SK-N-MC (cell line): ENCODE measurements at regions not wholly inside any gene's neighbourhood (a gene's known extent, or its start where the extent isn't known, plus 50 kb on each side); places are given as distances from the start of the nearest gene placed in this dataset.

ENCODE experiments used
- DNase-seq: peaks from one replicate; pipeline ENCODE4 v3.0.0-alpha.2; 2011; ENCODE audit warnings: low read depth, low spot score
- H3K27ac ChIP-seq: fragments of 200-600 bp; sonication (generic); 2 replicates; pipeline ENCODE4 v1.5.1; 2016; ENCODE audit warnings: mixed run types
- H3K36me3 ChIP-seq: fragments of 200-600 bp; sonication (generic); 2 replicates; pipeline ENCODE4 v1.6.1; 2017; ENCODE audit warnings: antibody characterized with exemption, low read length, mixed read lengths; ENCODE audit not compliant: insufficient read depth
- H3K4me3 ChIP-seq: fragments of 200-600 bp; sonication (generic); 2 replicates; pipeline ENCODE4 v1.5.1; 2016
- H3K9ac ChIP-seq: fragments of 200-600 bp; sonication (generic); 2 replicates; pipeline ENCODE4 v1.8.0; 2017; ENCODE audit warnings: mixed run types, mixed read lengths; ENCODE audit not compliant: insufficient read length
- H3K9me3 ChIP-seq: fragments of 200-600 bp; sonication (generic); 2 replicates; pipeline ENCODE4 v1.6.1; 2017; ENCODE audit warnings: low read depth, mild to moderate bottlenecking, antibody characterized with exemption, low read length, moderate library complexity, mixed read lengths
- EZH2 ChIP-seq: fragments of 200-600 bp; sonication (generic); IDR thresholded peaks from one replicate; pipeline ENCODE4 v1.6.1; 2017; ENCODE audit warnings: antibody characterized with exemption
- FOXP2 ChIP-seq: optimal IDR thresholded peaks from 2 replicates; pipeline ENCODE3; 2011; ENCODE audit warnings: mild to moderate bottlenecking, moderate library complexity; ENCODE audit not compliant: insufficient read depth; ENCODE audit errors: extremely low read length, control extremely low read depth
- POLR2AphosphoS5 ChIP-seq: IDR thresholded peaks from 2 replicates; pipeline ENCODE4 v1.6.1; 2012; ENCODE audit warnings: mild to moderate bottlenecking, low read depth, low read length, borderline replicate concordance

GRCh38 chr14:43939836-43940235, 567.2 kb downstream of the FSCB start:
- Histone ChIP-seq H3K4me3 (no peak overlapping the region), H3K36me3 (no peaks in the 10 kb centered on the region), H3K27ac (no peak overlapping the region), H3K9ac (no peak overlapping the region), H3K9me3 (no peaks in the 10 kb centered on the region)
- TF ChIP-seq FOXP2 = no peak
- no peak for DNase-seq

DNA sequence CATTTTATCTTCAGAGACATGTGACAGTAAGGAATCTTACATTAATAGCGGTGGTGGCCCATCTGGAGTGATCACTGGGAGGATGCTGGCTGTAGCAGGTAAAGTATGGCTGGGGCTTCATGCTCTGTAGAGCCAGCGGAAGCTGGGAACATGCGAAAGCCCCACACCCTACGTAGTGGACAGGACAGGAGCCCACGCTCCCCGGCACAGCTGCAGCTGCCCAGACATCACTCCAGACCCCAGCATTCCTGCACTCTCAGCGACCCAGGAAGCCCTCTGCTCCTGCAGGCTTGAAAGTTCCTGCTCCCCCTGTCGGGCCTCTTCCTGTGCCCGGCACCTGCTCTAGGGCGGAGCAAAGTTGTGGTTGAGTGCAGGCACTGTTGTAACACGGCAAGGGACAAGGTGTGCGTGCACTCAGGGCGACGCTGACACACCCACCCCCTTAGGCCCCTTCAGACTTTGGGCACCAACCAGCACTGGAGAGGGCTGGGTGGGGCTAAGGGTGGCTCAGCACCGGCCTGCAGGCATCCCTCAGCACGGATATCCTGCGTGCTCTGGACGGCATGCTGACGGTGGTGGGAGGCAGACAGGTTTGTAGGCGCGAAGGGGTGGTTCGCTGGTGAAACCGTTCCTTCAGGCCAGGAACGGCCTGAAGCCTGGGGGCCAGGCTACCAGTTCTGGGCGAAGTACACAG, 568.3 kb downstream of the FSCB start:
- no peaks in the 10 kb centered on the region for H3K9me3 ChIP-seq
- no peaks in the 10 kb centered on the region for H3K36me3 ChIP-seq
- H3K27ac ChIP-seq = no peak overlapping the region
- H3K4me3 ChIP-seq = no peak overlapping the region
- no peak for DNase-seq
- TF ChIP-seq FOXP2 (no peak), POLR2AphosphoS5 (no peak), EZH2 (no peak)
- no peak overlapping the region for H3K9ac ChIP-seq

GRCh38 chr14:43937001-43937400, 570.1 kb downstream of the FSCB start:
- Histone ChIP-seq H3K27ac (no peak overlapping the region), H3K9ac (no peak overlapping the region), H3K9me3 (no peaks in the 10 kb centered on the region), H3K4me3 (no peak overlapping the region), H3K36me3 (no peaks in the 10 kb centered on the region)
- no peak for DNase-seq
- TF ChIP-seq POLR2AphosphoS5 = no peak
- TF ChIP-seq EZH2 = no peak
- no peak for TF ChIP-seq FOXP2

- TF ChIP-seq POLR2AphosphoS5 (no peak), FOXP2 (no peak), EZH2 (no peak)
- no peaks in the 10 kb centered on the region for H3K36me3 ChIP-seq
- no peak overlapping the region for H3K4me3 ChIP-seq
- no peak overlapping the region for H3K27ac ChIP-seq
- H3K9ac ChIP-seq = no peak overlapping the region
- H3K9me3 ChIP-seq = no peaks in the 10 kb centered on the region
- no peak for DNase-seq
Observed at GRCh38 chr14:43934102-43934501, 573.0 kb downstream of the FSCB start.

DNA sequence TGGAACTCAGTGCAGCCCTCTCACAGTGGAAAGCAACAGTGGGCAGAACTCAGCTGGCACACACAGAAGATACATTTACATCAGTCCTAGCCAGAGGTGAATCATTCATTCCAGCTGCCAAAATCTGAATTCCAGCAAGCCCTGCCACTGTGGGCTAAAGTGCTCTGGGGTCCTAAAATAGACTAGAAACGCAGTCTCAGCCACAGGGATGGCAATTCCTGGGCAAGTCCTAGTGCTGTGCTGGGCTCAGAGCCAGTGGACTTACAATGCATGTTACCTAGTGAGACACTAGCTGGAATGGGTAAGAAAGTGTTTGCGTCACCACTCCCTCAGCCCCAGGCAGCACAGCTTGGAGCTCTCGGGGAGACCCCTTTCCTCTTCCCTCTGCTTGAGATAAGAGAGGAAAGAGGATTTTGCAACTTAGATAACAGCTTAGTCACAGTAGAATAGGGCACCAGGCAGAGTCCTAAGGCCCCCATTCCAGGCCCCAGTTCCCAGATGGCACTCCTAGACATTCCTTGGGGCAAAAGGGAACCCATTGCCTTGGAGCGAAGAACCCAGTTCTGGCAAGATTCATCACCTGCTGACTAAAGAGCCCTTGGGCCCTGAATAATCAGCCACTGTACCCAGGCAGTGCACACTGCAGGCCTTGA, 592.9 kb downstream of the FSCB start:
- H3K4me3 ChIP-seq = no peak overlapping the region
- H3K9ac ChIP-seq = no peak overlapping the region
- TF ChIP-seq POLR2AphosphoS5 = no peak
- TF ChIP-seq EZH2 = no peak
- TF ChIP-seq FOXP2 = no peak
- no peak overlapping the region for H3K27ac ChIP-seq
- DNase-seq = no peak
- H3K36me3 ChIP-seq = no peaks in the 10 kb centered on the region
- no peaks in the 10 kb centered on the region for H3K9me3 ChIP-seq

DNA sequence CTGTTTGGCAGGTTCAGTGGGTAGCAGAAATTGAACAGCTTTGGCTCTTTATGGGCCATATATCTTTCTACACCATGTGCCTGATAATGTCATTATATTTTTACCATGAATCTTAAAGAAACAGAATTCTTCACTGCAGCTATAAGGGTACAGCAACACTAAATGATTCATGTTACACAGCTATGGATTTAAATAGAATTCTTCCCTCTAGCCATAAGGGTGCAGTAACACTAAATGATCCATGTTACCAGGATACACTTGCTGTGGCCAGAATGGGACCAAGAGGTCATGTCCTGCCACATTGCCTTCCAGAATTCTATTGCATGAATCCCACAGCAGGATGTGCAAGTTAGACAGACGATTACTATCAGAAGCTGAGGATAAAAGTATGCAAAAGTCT, 603.9 kb downstream of the FSCB start:
- TF ChIP-seq FOXP2 (no peak), POLR2AphosphoS5 (no peak), EZH2 (no peak)

GRCh38 chr14:43901911-43902673, 605.0 kb downstream of the FSCB start:
- H3K36me3 ChIP-seq = no peaks in the 10 kb centered on the region
- peak overlapping the region; percentile 76 for H3K27ac ChIP-seq
- H3K4me3 ChIP-seq = peak overlapping the region; percentile 6; the same call in 1 of the 2 replicates
- H3K9ac ChIP-seq = peak overlapping the region; percentile 39
- DNase-seq = no peak
- no peaks in the 10 kb centered on the region for H3K9me3 ChIP-seq
- TF ChIP-seq FOXP2 = no peak
- no peak for TF ChIP-seq POLR2AphosphoS5
- TF ChIP-seq EZH2 = no peak

More for the DNA sequence above, 603.9 kb downstream of the FSCB start:
- Histone ChIP-seq H3K9ac (no peak overlapping the region), H3K4me3 (no peak overlapping the region), H3K9me3 (no peaks in the 10 kb centered on the region), H3K27ac (no peak overlapping the region), H3K36me3 (no peaks in the 10 kb centered on the region)
- DNase-seq = no peak

DNA sequence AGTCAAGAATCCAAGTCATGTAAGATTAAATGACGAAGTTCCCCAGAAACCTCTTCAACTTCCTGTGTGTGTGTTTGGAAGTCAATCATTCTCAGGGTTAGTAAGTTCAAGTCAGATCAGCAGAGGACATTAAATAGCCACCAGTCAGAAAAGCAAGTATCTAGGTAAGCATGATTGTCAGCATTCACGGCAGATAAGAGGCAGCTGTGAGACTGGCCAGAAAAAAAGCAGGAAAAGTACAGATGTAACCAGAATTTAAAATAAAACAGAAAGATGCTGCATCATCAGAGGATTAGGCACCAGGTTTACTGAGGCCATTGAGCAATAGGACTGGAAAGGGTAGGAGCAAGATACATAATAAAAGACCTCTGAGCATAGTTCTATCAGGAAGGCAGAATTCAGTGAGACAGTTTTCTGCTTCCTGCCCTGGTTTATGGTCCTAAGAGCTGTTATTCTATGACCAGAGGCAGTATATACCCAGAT, 606.9 kb downstream of the FSCB start:
- H3K27ac ChIP-seq = no peak overlapping the region
- H3K4me3 ChIP-seq = no peak overlapping the region
- no peaks in the 10 kb centered on the region for H3K36me3 ChIP-seq
- no peaks in the 10 kb centered on the region for H3K9me3 ChIP-seq
- H3K9ac ChIP-seq = no peak overlapping the region
- no peak for TF ChIP-seq EZH2
- DNase-seq = no peak

DNA sequence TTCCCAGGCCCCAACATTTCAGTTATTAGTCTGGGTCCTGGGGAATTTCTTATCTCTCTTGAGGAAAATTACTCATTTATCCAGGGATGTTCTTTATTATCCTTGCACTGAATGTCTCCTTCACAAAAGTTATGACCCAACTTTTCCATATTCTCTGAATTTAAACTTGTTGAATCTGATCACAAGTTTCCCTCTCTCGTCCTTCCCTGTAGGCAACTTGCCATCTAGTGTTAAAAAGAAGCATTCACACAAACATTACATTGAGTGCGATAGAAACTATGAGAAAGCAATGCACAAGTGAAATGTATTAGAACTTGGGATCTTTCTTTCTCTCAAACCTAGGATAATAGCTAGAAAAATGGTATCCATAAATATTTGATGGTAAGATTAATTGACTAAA, 608.4 kb downstream of the FSCB start:
- TF ChIP-seq FOXP2 (no peak), POLR2AphosphoS5 (no peak), EZH2 (no peak)

More for the DNA sequence above, 608.4 kb downstream of the FSCB start:
- no peaks in the 10 kb centered on the region for H3K9me3 ChIP-seq
- no peak overlapping the region for H3K27ac ChIP-seq
- no peak for DNase-seq
- no peaks in the 10 kb centered on the region for H3K36me3 ChIP-seq
- no peak overlapping the region for H3K4me3 ChIP-seq
- H3K9ac ChIP-seq = no peak overlapping the region
